GM19351 (cell line): ENCODE measurements at regions not wholly inside any gene's neighbourhood (a gene's known extent, or its start where the extent isn't known, plus 50 kb on each side); places are given as distances from the start of the nearest gene placed in this dataset.

Experiments used
- ATAC-seq: cut with Tn5 transposase; IDR thresholded peaks from one replicate; pipeline ENCODE4 v1.9.1; 2021; ENCODE audit warnings: mild to moderate bottlenecking, moderate library complexity; ENCODE audit not compliant: unreplicated experiment

DNA sequence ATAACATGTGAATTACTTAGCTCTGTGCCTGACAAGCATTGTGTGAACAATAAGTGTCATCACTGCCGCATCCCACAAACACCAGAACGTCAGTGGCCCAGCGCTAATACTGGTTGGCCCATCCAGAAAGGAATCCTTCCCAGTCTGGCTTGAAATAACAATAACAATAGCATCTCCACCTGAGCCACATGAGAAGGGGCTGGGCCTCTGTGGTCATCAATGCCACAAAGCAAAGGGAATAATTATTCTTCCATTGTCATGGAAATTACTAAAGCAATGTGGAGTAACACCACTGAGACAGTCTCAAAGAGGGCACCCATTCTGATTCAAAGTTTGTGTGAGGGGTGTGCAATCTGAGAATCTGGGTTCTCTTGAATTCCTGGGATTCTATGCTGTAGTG is 105.7 kb upstream of the INHBA start:
- ATAC-seq, result no peak

DNA sequence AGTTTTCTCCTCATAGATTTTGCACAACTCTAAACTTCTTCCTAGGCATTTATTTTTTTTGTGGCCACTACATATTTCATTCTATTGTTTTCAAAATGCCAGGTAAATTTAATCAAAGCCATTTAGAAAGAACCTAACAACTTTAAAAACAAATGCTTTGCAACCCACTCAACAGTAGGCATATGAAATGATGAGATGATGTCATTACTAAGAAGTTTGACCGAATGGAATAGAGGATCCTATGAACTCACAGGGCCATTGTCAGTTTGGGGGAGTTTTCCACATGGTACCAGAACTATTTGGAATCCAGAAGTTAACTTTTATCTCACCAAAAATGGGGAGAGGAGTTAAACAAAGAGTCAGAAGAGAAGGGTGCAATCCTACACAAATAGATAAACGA is 100.7 kb upstream of the INHBA start:
- ATAC-seq, result no peak

DNA sequence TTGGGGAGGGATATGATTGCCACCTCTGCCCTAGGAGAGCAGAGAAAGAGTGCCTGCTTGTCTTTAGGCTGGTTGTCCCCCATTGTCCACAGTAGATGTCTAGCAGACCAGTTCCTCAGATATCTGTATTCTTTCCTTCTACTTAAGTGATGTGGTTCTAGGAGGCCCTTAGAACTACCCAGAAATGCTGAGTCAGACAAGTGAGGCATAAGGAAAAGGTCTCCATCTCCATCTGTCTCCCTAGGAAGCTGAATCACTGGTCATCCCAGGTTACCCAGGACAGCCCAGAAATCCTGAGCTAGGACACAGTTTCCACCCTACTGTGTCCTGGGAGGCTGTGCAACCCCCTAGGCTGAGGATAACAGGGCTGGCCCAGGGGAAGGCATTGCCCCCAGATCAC is 93.4 kb upstream of the INHBA start:
- no peak for ATAC-seq

DNA sequence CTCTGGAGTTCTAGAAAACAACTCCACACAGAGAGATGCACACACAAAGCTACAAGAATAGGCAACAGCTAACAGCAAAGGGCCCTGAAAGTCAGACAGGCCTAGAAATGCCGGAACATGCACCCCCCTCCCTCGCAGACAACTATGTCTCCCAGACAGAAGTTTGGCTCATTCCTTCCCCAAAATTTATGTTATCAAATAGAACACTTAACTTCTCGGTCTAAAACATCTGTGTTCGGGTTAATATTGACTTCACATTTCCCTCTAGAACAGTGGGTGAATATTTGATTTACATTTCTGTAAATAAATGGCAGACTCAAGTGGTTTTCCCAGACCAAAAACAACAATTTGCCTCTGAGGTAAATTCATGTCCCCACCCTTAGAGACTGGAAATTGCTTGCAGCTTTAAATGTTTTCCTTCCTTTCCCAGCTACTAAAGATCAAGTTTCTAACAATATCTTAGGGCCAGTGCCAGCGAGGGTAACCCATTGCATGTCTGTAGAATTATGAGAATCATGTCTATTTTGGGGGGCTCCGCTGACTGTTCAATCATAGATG is 92.5 kb upstream of the INHBA start:
- no peak for ATAC-seq

DNA sequence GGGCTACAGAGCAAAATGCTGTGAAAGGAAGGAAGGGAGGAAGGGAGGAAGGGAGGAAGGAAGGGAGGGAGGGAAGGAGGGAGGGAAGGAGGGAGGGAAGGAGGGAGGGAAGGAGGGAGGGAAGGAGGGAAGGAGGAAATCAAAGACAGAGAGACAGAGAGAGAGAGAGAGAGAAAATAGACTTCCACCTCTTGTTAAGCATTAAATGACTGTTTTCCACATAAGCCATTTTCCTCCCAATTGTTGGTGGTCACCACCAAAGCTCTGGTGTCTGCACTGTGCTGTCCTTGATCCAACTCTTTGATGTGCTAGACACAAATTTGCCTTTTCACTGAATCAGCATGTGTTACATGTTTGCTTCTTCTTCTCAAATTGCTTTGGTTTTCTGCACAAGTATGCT is 90.7 kb upstream of the INHBA start:
- no peak for ATAC-seq

DNA sequence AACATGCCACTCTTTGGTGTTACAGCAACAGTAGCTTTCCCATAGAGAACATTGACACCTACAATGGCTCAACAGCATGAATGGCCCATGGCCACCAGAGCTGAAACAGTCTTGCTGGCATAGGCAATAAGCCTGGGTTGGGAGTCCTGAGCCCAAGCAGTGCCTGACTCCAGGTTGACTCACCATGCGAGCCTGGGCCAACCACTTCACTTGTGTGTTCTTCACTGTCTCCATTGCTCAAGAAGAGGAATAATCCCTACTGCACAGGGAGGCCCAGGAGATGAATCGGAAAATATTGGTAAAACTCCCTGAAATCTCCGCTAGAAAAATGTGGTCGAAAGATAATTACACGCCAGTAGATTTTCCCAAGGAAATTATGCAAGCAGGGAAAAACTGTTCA is 89.2 kb upstream of the INHBA start:
- no peak for ATAC-seq

DNA sequence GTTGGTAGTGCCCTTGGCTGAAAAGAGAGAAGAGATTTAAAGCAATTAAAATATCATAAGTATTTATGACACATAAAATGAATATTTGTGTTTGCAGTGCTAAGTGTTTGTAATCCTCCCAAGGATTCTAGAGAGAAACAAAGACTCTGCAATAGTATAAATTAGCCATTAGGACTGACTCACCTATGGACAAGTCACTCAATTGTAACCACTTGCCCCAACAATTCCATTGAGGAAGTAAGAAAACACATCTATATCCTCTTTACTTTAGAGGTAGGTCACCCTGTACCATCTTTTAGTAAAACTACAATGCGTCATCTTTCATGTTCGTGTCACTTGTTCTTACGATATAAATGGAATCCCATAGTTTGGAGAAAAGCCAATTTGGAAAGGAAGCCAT is 85.7 kb upstream of the INHBA start:
- no peak for ATAC-seq

DNA sequence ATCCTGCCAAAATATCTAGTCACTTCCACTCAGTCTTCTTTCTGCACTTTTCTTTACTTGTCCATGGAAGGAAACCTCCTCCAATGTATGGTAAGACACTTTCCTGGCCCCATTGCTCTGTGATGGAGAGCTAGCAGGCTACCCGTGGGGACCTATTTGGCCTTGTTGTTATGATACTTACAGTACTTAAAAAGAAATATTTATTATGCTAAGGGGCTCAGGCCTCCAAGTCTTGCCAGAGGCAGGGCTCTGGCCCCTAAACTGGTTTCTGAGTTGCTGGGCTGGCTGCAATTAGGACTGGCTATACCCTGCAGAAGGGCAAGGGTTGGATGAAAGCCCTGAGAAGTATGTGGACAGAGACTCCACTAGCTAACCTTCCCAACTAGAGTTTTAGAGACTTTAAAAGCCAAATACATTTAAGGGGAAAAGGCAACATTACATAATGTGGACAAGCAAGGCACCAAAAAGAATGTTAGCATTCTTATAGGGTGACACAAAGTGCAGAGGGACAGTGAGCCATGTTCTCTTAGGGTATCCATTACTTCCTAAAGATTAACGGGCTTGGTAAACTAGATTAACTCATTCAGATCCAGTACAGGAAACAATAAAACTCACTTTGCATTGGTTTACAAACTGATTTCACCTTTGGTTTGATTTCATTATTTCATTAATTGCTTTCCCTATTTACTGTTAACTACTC is 84.9 kb upstream of the INHBA start:
- ATAC-seq, result no peak

DNA sequence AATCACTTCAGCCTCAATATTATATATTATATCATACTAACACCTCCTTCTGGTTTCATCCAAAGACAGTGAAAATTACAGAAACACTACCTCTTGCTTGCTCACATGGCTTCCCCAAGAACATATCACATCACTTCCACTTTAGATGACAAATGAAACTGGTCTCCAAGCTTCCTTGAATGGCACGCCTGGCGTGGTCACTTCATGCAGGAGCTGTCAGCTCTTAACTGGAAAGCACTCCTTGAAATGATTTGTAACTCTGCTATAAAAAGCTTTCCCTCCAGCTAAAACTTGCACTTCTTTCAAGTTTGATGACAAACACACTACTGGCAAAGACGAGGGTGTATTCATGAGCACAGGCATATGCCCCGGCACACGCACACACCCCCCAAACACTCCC is 84.1 kb upstream of the INHBA start:
- ATAC-seq, result no peak

DNA sequence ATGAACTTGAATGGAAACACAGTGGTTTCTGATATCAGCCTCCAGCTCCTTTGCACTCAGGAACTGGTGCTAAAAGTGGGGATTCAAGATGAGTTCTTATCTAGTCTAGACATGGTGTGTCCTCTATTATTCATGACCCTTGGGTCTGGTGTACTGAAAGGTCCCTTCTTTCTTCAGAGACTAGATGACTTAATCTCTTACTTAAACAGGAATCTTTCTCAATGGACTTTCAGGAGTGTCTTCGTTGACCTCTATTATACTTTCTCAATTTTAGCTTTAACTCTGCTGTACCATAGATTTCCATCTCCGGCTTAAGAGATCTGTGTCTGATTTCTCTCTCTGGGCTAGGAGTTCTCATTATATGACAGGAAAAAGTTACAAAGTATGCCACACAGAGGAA is 83.5 kb upstream of the INHBA start:
- no peak for ATAC-seq

DNA sequence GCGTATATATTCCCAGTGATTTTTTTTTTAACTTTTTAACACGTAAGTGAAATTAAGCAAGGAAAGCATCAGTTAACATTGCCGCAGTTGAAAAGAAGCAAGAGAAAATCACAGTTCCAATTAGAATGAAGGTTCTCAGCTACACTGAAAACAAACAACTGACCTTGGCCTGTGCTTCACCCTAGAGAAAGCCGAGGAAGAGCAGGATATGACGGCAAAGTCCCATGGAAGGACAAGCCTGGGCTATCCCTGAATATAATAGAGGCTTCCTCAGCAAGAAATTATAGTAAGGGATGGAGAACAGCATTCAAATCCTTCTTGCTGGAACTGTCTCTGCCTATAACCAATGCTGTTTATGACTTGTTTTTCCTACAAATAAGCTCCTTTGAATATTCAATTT is 83.0 kb upstream of the INHBA start:
- ATAC-seq, result no peak

DNA sequence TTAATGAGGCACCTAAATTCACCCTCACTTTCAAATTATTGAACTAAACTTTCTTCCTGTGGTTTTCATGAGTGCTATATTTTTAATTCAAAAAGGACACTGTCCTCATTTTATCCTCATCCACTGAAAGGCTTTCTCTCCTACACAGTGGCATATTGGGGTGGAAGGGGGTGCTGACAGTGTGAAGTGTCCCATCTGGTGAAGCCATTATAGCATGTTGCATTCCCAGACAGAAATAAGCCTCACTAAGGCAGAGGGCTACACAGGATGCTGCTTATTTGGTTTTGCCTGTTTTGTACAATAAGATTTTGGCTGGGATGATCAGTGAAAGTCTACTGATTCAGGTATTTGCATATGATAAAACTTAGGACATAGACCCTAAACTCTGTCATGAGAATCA is 82.4 kb upstream of the INHBA start:
- ATAC-seq, result no peak

DNA sequence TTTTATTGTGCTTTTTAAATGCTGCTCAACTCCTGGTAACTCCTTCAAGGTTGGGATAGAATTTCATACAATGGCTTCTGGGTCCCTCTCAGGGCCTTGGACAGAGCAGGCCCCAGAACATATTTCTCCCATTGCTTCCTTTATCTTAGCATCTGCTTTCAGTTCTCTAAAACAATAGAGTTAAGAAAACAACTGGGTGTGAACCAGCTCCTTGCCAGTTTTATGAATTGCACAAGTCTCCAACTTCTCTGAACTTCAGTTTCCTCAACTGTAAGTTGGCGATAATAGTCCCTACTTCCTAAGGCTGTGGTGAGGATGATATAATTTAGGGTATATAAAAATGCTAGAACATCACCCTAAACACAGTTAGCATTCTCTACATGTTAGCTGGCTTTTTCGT is 77.0 kb upstream of the INHBA start:
- ATAC-seq, result peak; percentile 53

DNA sequence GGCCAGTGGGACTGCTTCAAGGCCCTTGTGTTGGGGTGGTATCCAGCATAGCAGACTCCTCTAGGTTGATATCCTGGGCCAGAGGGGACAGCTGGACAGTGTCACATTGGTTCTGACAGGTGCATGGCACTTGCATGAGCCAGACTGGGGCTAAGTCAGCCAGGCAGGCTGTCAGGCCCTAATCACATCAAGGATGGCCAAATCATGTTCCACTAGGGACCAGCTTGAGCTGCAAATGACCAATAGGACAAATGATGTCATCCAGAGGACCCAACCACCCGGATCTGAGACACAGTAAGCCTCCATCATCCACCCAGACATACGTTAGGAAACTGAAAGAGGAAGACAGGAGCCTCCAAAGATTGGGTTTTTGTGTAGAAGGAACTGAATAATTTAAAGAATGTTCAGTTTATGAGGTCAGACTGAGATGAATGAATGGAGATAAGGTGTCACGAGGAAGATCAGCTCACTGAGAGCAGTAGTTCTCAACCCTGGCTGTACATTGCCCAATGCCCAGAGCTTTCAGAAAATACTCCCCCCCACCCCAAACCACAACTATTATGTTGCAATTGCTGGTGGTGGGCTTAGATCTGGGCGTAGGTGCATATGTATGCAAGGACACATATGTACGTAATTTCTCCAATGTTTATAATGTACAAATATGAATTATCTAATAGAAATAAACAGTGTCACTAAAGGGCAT is 75.2 kb upstream of the INHBA start:
- ATAC-seq, result peak; percentile 62

DNA sequence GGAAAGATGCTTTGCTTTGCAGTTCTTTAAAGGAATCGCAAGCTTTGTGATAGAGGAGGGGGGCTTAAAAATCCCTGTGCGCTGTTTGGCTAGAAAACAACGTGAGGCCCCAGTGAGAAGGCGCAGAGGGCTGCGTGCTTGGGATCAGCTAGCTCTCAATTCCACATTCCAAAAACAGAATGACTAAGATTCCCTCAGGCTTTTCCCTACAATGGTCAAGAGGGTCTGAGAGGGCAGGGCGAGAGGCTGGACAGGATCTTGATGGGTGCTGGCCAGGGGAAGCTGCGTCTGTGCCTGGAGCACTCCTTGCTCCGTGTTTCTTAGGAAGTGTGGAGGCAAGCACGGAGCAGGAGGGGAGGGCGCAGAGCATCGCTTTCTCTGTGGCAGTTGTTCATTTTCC is 72.1 kb upstream of the INHBA start:
- ATAC-seq, result no peak

DNA sequence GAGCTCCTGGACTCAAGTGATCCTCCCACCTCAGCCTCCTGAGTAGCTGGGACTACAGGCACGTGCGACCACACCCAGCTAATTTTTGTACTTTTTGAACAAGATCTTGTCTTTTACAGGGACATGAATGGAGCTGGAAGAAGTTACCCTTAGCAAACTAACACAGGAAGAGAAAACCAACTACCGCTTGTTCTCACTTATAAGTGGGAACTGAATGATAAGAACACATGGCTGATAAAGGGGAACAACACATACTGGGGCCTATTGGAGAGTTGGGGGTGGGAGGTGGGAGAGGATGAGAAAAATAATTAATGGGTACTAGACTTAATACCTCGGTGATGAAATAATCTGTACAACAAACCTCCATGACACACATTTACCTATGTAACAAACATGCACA is 70.9 kb upstream of the INHBA start:
- no peak for ATAC-seq

DNA sequence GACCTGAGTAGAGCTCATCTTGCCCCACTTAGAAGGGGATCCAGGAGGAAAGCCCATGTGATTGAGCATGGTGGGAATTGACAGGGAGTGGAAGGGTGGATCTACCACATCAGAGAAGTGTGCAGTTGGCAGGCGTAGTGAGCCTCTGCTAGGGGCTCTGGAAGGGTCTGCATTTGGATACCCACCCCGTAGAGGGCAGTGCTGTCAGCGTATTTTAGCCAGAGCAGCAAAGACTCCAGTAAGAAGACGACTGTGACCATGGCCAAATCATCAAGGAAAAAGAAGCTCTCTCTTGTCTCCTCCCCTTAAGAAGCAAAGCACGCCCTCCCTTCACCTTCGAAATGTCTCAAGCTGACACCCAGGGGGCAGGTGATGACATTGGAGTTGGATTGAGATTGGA is 68.8 kb upstream of the INHBA start:
- no peak for ATAC-seq

DNA sequence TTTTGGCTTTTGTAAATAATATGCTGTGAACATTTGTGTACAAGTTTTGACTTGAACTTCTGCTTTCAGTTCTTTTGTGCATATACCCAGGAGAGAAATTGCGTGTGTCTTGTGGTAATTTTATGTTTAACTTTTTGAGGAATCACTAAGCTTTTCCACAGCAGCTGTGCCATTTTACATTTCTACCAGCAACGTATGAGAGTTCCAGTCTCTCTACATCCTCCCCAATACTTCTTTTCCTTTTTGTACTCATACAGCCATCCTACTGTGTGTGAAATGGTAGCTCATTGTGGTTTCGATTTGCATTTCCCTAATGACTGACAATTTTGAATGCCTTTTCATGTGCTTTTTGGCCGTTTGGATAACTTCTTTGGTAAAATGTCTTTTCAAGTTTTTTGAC is 66.3 kb upstream of the INHBA start:
- no peak for ATAC-seq

DNA sequence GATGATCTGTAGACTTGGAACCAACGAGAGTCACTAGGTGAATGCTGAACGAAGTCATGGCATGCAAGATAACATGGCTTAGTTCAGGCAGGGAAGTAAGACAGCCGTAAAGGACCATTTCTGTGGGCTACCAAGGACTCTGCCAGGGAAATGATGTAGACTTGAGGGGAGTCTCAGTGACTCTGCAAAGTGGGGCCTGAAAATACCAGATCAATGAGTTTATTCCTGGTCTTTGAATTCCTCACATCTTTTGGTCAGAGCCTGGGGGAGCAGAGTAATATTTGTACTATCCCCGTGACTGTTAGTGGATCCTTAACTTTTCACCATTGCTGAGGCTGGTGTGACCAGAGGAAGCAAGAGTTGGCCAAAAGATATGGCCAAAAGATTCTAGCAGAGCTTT is 60.7 kb upstream of the INHBA start:
- ATAC-seq, result no peak

DNA sequence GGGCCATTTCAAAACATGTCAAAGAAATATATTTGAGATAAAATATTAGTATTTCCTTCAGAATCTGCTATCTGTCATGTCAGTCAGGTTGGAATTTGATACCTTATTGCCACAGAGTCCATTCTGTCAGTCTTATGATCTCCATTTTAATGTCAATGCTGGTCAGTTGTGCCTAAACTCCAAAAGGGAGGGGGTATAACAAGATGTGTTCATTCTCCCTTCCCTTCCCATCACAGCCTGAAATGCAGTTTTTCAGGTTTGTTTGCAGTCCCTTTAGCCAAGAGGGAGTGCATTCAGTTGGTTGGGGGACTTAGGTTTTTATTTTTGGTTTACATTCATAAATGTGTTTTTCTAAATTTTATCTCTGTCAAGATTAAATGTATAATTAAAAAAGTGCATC is 59.8 kb upstream of the INHBA start:
- ATAC-seq, result no peak

DNA sequence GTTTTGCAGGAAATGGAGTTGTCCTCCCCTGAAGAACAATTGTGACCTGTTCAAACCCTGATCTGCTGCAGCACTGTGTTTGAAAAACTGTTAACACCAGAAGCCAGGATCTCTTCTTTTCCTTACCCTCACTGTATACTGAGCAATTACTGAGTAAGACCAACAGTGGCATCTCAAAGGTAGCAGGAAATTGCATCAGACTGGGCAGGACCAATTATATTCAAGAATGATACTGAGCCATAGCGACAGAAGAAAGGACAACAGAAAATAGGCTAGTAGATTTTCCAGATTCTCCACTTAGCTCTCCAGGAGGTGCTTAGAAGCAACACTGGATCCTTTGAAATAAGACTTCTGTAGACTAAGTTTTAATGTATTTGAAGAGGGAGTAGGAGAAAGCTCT is 57.4 kb upstream of the INHBA start:
- ATAC-seq, result no peak

DNA sequence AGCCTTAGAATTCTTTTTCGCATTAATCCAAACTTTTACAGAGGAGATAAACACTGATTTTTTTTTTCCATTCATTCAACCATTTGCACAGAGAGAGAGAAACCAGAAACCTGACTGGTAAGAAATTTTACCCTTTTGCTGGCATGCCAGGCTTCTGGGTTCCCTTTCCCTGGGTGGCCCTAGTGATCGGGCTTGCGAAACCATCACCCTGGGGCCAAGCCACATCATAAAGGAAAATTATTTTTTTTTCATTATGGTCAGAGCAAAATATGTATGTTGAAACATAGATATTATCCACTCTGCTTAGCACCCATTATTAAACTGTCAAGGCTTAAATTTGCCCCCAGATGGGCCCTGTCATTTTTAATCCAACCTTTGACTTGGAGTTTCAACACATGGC is 55.4 kb upstream of the INHBA start:
- ATAC-seq, result no peak
